ENCODE measurements at regions not wholly inside any gene's neighbourhood (a gene's known extent, or its start where the extent isn't known, plus 50 kb on each side); places are given as distances from the start of the nearest gene placed in this dataset.

DNA sequence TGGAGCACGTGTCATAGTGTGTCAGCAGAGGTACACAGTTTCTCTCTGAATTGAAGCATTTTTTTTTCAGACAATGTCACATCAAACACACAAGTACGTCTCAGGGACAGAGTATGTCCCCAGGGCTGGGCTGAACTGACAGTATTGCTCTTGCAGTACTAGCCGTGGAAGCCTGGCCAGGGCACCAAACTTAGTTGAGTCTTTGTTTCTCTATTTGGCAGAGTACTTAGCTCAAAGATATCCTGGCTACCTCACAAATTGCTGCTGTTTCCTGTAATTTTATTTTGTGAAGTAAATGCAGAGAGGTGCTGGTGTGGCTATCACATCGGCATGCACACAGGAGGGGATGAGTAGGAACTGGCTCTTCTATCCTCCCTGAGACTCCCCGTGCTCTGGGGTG lies 691.6 kb upstream of the HS6ST1 start:
- 5% methylated on average over 5 of the region's 5 CpGs for WGBS (ENCODE audit: low lambda C conversion rate)
- Histone ChIP-seq H3K4me1 (ENCODE audit: insufficient read depth, low read length) (no peaks in the 10 kb centered on the region), H3K79me2 (ENCODE audit: insufficient read depth, low read length) (no peaks in the 10 kb centered on the region), H3K9me3 (ENCODE audit: low read length) (no peaks in the 10 kb centered on the region), H3K27me3 (ENCODE audit: control insufficient read depth in 1 of 2, insufficient read depth in 2 of 2, low read length in 2 of 2) (peaks cover 0 to 14% of the 10 kb centered on the region in 2 experiments; a peak in 3 of 5 replicates), H3K4me2 (ENCODE audit: low read depth, low read length) (no peak overlapping the region), H3K9ac (ENCODE audit: insufficient read depth, low read depth, low read length) (no peak overlapping the region), H3K36me3 (replicated peaks in 1 of 2; ENCODE audit: control insufficient read depth in 1 of 2, insufficient read depth in 2 of 2, low read length in 2 of 2) (no peaks in the 10 kb centered on the region), H3K27ac (ENCODE audit: extremely low read length, insufficient read depth, low read length) (no peak overlapping the region), H2AFZ (ENCODE audit: low read length) (no peak overlapping the region), H3K4me3 (replicated peaks in 1 of 3; ENCODE audit: insufficient read depth in 1 of 3, low read depth in 2 of 3, low read length in 3 of 3) (no peak overlapping the region), H4K20me1 (ENCODE audit: insufficient read depth, low read length) (no peaks in the 10 kb centered on the region)
- DNase-seq (ENCODE audit: low spot score) (no peak), FAIRE-seq (no peak), ATAC-seq (no peak)
- CTCF ChIA-PET (ENCODE audit: low intra/inter-chr PET ratio, low total read pairs), result no interaction called here
- in situ Hi-C loops (cut with HindIII; ENCODE audit: extremely low pct_ligation_motif_present, low pct_unique_long_range_greater_than_20kb) (no loop called here), intact Hi-C loops (cut with micrococcal nuclease; ENCODE audit: unreplicated experiment) (no loop called here)
- POLR2A ChIA-PET, result no interaction called here
- no TSS peak for BruUV-seq (replicated peaks)
- TF ChIP-seq, protein P1, sequence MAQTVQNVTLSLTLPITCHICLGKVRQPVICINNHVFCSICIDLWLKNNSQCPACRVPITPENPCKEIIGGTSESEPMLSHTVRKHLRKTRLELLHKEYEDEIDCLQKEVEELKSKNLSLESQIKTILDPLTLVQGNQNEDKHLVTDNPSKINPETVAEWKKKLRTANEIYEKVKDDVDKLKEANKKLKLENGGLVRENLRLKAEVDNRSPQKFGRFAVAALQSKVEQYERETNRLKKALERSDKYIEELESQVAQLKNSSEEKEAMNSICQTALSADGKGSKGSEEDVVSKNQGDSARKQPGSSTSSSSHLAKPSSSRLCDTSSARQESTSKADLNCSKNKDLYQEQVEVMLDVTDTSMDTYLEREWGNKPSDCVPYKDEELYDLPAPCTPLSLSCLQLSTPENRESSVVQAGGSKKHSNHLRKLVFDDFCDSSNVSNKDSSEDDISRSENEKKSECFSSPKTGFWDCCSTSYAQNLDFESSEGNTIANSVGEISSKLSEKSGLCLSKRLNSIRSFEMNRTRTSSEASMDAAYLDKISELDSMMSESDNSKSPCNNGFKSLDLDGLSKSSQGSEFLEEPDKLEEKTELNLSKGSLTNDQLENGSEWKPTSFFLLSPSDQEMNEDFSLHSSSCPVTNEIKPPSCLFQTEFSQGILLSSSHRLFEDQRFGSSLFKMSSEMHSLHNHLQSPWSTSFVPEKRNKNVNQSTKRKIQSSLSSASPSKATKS (CRISPR knock-in tag; IDR thresholded peaks at IDR 0.05), result no peak
- TF ChIP-seq MBD4 (IDR thresholded peaks at IDR 0.05; ENCODE audit: borderline replicate concordance, low read length), result no peak
- no peak for TF ChIP-seq KLF16 (CRISPR knock-in tag; IDR thresholded peaks at IDR 0.05)
- TF ChIP-seq HCFC1 (IDR thresholded peaks at IDR 0.05; ENCODE audit: low read depth, low read length), result no peak
- TF ChIP-seq HIC2 (CRISPR knock-in tag; IDR thresholded peaks at IDR 0.05; ENCODE audit: low read depth), result no peak
- no peak for TF ChIP-seq CC2D1A (CRISPR knock-in tag; IDR thresholded peaks at IDR 0.05)
- no peak for TF ChIP-seq ZNF710 (CRISPR knock-in tag; IDR thresholded peaks at IDR 0.05; ENCODE audit: borderline replicate concordance)
- TF ChIP-seq STAT5B (CRISPR knock-in tag; IDR thresholded peaks at IDR 0.05), result no peak
- no peak for TF ChIP-seq PCBP2 (optimal IDR thresholded peaks at IDR 0.05; ENCODE audit: low read depth, low read length, poor library complexity, severe bottlenecking)
- TF ChIP-seq, protein P2, sequence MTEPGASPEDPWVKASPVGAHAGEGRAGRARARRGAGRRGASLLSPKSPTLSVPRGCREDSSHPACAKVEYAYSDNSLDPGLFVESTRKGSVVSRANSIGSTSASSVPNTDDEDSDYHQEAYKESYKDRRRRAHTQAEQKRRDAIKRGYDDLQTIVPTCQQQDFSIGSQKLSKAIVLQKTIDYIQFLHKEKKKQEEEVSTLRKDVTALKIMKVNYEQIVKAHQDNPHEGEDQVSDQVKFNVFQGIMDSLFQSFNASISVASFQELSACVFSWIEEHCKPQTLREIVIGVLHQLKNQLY (CRISPR knock-in tag; IDR thresholded peaks at IDR 0.05), result no peak
- TF ChIP-seq HDAC6 (IDR thresholded peaks at IDR 0.05; ENCODE audit: low read depth, low read length), result no peak
- no peak for TF ChIP-seq ZSCAN31 (CRISPR knock-in tag; IDR thresholded peaks at IDR 0.05; ENCODE audit: low read depth)
- TF ChIP-seq POLR2AphosphoS5 (IDR thresholded peaks at IDR 0.05; ENCODE audit: low read depth, low read length), result no peak
- TF ChIP-seq ATM (IDR thresholded peaks at IDR 0.05; ENCODE audit: borderline replicate concordance), result no peak
- TF ChIP-seq RNF2 (conservative IDR thresholded peaks at IDR 0.05; ENCODE audit: low read depth), result no peak
- TF ChIP-seq, protein P3, sequence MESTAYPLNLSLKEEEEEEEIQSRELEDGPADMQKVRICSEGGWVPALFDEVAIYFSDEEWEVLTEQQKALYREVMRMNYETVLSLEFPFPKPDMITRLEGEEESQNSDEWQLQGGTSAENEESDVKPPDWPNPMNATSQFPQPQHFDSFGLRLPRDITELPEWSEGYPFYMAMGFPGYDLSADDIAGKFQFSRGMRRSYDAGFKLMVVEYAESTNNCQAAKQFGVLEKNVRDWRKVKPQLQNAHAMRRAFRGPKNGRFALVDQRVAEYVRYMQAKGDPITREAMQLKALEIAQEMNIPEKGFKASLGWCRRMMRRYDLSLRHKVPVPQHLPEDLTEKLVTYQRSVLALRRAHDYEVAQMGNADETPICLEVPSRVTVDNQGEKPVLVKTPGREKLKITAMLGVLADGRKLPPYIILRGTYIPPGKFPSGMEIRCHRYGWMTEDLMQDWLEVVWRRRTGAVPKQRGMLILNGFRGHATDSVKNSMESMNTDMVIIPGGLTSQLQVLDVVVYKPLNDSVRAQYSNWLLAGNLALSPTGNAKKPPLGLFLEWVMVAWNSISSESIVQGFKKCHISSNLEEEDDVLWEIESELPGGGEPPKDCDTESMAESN (CRISPR knock-in tag; conservative IDR thresholded peaks at IDR 0.05), result no peak
- no peak for TF ChIP-seq FOXA1 (IDR thresholded peaks at IDR 0.05)
- no peak for TF ChIP-seq FOXA1 (CRISPR knock-in tag; IDR thresholded peaks at IDR 0.05)
